ENCODE measurements at regions not wholly inside any gene's neighbourhood (a gene's known extent, or its start where the extent isn't known, plus 50 kb on each side); places are given as distances from the start of the nearest gene placed in this dataset.

DNA sequence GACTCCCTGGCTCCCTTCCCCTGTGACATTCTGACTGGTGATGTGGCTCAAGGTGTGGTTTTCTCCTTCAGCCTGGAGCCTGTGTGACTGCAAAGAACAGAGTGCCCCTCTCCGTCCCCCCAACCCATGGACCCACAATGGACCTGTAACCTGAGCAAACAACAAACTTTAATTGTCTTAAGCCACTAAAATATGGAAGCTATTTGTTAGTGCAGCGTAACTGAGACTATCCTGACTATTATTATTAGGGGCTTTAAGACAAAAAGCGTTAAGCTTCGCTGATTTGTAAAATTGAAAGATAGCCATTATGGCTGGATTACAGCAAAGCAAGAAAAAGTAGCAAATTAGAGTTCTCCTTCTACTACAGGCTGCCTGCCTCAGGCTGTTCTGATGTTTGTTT lies 426.9 kb downstream of the STK39 start:
- no peaks in the 10 kb centered on the region for H3K27me3 ChIP-seq
- no peak for ATAC-seq

DNA sequence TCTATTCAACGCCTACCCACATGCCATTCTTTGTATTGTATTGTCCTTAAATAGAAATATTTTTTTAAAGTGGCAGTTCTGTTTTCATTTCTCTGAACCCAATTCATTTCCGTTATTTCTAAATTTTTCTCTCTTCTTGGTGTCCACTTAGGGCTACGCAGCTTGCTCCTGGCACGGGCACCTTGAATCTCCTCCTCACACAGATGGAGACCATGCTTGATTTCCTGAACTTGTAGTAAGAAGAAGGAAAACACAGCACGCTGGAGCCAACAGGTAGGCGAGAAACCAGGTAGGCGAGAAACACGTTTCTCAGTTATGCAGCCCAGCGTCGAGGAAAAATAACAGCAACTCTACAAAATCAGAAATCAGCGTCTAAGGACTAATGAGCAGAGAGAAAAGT lies 428.9 kb downstream of the STK39 start:
- DNase-seq (no peak), ATAC-seq (no peak)
- intact Hi-C loops (cut with DNase I), result no loop called here
- 75 to 91% (median 84%) methylated on average over 11 of the region's 11 CpGs for WGBS, 4 donors
- Histone ChIP-seq H3K27ac (no peak overlapping the region), H3K27me3 (no peaks in the 10 kb centered on the region), H3K36me3 (no peaks in the 10 kb centered on the region), H3K4me1 (no peaks in the 10 kb centered on the region), H3K9me3 (no peaks in the 10 kb centered on the region), H3K4me3 (no peak overlapping the region)
- TF ChIP-seq, protein P1, sequence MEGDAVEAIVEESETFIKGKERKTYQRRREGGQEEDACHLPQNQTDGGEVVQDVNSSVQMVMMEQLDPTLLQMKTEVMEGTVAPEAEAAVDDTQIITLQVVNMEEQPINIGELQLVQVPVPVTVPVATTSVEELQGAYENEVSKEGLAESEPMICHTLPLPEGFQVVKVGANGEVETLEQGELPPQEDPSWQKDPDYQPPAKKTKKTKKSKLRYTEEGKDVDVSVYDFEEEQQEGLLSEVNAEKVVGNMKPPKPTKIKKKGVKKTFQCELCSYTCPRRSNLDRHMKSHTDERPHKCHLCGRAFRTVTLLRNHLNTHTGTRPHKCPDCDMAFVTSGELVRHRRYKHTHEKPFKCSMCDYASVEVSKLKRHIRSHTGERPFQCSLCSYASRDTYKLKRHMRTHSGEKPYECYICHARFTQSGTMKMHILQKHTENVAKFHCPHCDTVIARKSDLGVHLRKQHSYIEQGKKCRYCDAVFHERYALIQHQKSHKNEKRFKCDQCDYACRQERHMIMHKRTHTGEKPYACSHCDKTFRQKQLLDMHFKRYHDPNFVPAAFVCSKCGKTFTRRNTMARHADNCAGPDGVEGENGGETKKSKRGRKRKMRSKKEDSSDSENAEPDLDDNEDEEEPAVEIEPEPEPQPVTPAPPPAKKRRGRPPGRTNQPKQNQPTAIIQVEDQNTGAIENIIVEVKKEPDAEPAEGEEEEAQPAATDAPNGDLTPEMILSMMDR (IDR thresholded peaks at IDR 0.05), result no peak
- no peak for TF ChIP-seq POLR2A (IDR thresholded peaks at IDR 0.05)

More for the DNA sequence above, 426.9 kb downstream of the STK39 start:
- no peak overlapping the region for H3K27ac ChIP-seq
- H3K36me3 ChIP-seq, result no peaks in the 10 kb centered on the region
- TF ChIP-seq, protein P1 (IDR thresholded peaks at IDR 0.05), result no peak
- no peak for TF ChIP-seq POLR2A (IDR thresholded peaks at IDR 0.05)
- no peak overlapping the region for H3K4me3 ChIP-seq
- WGBS, 4 donors, result 83 to 94% (median 89%) methylated on average over 4 of the region's 4 CpGs
- no peaks in the 10 kb centered on the region for H3K4me1 ChIP-seq
- intact Hi-C loops (cut with DNase I), result no loop called here
- H3K9me3 ChIP-seq, result no peaks in the 10 kb centered on the region
- DNase-seq, result no peak

DNA sequence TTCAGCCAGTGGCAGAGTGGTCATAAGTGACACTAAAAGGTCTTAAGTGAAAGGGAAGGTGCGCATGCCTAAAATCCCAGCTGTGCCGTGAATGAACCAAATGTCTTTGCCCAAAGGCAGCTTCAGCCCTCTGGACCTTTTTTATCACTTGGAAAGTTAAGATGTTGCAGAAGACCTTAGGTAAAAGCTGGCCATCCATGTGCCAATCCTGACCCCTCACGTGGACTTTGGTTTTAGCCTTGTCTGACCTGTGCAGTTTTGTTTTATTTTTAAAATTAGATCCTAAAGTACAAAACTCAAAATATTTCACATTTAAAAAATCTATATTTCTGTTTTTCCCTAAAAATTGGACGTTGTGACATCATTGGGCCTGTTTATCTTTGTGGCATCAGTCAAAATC lies 429.5 kb downstream of the STK39 start:
- TF ChIP-seq, protein P1 (IDR thresholded peaks at IDR 0.05), result no peak
- DNase-seq (no peak), ATAC-seq (no peak)
- intact Hi-C loops (cut with DNase I), result no loop called here
- Histone ChIP-seq H3K9me3 (no peaks in the 10 kb centered on the region), H3K36me3 (no peaks in the 10 kb centered on the region), H3K4me1 (no peaks in the 10 kb centered on the region), H3K4me3 (no peak overlapping the region), H3K27me3 (no peaks in the 10 kb centered on the region), H3K27ac (no peak overlapping the region)
- WGBS, 4 donors, result 56 to 86% (median 70%) methylated on average over 4 of the region's 4 CpGs

DNA sequence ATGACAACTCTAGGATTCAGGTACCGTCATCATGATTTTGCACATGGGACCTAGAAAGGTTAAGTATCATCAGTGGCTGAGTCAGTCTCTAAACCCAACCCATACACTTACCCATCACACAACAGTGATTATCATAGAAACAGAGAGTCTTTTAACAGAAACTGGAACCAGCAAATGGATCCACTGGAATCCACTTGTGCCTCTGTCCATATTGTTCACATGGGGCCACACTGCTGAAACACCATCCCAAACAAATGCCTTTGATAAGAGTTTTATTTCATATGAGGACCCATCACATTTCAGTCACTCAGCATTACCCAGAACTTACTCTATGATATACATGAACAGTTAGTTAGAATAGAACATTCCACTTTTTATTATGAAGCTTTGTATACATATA lies 430.0 kb downstream of the STK39 start:
- H3K4me1 ChIP-seq, result no peaks in the 10 kb centered on the region
- H3K4me3 ChIP-seq, result no peak overlapping the region
- DNase-seq (no peak), ATAC-seq (no peak)
- 47 to 91% (median 80%) methylated on average over 1 of the region's 1 CpG for WGBS, 4 donors
- no peaks in the 10 kb centered on the region for H3K9me3 ChIP-seq
- intact Hi-C loops (cut with DNase I), result no loop called here
- TF ChIP-seq, protein P1 (IDR thresholded peaks at IDR 0.05), result no peak
- no peak for TF ChIP-seq POLR2A (IDR thresholded peaks at IDR 0.05)
- no peak overlapping the region for H3K27ac ChIP-seq
- no peaks in the 10 kb centered on the region for H3K36me3 ChIP-seq
- no peaks in the 10 kb centered on the region for H3K27me3 ChIP-seq
